ENCODE measurements at regions not wholly inside any gene's neighbourhood (a gene's known extent, or its start where the extent isn't known, plus 50 kb on each side); places are given as distances from the start of the nearest gene placed in this dataset.

DNA sequence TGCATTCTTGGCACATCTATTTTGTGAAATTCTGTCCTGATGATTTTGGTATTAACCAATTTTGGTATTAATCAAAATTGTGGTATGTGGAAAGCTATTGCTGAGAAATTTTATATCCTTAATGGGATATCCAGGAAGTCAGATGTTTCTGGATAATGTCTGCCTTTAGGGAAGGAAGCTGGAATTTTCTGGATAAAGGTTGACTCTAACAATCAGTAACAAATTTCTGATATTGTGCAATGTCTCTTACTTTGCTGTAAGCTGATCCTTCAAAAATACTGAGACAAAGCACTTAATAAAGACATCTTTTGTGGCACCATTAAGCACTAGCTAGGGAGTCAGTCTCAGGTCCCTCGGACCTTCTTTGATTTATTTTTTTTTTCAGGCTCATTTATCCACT lies 100.8 kb upstream of the UGP2 start:
- Mint-ChIP-seq H3K4me3 (ENCODE audit: unreplicated experiment) (no peak overlapping the region), H3K9me3 (ENCODE audit: unreplicated experiment) (no peaks in the 10 kb centered on the region), H3K4me1 (ENCODE audit: unreplicated experiment) (peaks cover 9% of the 10 kb centered on the region), H3K27ac (ENCODE audit: unreplicated experiment) (no peak overlapping the region), H3K27me3 (ENCODE audit: unreplicated experiment) (no peaks in the 10 kb centered on the region), H3K36me3 (ENCODE audit: low read depth, unreplicated experiment) (no peaks in the 10 kb centered on the region)
- TF ChIP-seq, protein P1, sequence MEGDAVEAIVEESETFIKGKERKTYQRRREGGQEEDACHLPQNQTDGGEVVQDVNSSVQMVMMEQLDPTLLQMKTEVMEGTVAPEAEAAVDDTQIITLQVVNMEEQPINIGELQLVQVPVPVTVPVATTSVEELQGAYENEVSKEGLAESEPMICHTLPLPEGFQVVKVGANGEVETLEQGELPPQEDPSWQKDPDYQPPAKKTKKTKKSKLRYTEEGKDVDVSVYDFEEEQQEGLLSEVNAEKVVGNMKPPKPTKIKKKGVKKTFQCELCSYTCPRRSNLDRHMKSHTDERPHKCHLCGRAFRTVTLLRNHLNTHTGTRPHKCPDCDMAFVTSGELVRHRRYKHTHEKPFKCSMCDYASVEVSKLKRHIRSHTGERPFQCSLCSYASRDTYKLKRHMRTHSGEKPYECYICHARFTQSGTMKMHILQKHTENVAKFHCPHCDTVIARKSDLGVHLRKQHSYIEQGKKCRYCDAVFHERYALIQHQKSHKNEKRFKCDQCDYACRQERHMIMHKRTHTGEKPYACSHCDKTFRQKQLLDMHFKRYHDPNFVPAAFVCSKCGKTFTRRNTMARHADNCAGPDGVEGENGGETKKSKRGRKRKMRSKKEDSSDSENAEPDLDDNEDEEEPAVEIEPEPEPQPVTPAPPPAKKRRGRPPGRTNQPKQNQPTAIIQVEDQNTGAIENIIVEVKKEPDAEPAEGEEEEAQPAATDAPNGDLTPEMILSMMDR (IDR thresholded peaks at IDR 0.05; ENCODE audit: unreplicated experiment), result no peak
- DNase-seq (ENCODE audit: low spot score), result no peak

DNA sequence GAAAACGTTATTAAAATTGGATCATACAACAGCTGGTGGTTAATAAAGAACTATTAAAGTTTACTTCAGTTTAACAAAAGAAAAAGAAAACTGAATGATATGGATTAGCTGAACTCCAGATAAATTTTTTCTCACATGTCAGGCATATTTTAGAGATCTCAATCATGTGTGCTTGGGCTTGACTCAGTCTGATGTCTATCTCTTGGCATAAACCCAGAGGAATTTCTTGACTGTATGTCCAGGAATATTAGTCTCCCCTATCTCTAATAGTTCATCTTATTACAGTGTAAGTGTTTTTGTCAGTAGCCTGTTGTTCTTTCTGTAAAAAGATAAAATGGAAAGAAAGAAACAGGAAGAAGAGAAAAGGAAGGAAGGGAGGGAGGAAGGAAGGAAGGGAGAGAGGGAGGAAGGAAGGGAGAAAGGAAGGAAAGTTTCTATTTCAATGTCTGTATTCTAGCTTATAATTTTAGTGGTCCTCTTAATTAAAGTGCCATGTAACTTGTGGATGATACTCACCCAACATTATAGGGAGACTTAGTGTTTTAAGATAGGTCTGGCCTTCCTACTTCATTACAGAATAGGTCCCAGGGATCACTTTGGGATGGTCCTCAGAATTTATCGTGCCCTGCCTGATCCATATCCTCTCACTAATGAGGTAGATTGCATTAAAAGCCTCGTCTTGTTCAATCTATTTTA lies 99.7 kb upstream of the UGP2 start:
- Mint-ChIP-seq H3K9me3 (ENCODE audit: unreplicated experiment) (no peaks in the 10 kb centered on the region), H3K27ac (ENCODE audit: unreplicated experiment) (no peak overlapping the region), H3K4me1 (ENCODE audit: unreplicated experiment) (peaks cover 9% of the 10 kb centered on the region), H3K27me3 (ENCODE audit: unreplicated experiment) (no peaks in the 10 kb centered on the region), H3K4me3 (ENCODE audit: unreplicated experiment) (no peak overlapping the region), H3K36me3 (ENCODE audit: low read depth, unreplicated experiment) (no peaks in the 10 kb centered on the region)
- DNase-seq (ENCODE audit: low spot score), result no peak
- TF ChIP-seq, protein P1 (IDR thresholded peaks at IDR 0.05; ENCODE audit: unreplicated experiment), result no peak

DNA sequence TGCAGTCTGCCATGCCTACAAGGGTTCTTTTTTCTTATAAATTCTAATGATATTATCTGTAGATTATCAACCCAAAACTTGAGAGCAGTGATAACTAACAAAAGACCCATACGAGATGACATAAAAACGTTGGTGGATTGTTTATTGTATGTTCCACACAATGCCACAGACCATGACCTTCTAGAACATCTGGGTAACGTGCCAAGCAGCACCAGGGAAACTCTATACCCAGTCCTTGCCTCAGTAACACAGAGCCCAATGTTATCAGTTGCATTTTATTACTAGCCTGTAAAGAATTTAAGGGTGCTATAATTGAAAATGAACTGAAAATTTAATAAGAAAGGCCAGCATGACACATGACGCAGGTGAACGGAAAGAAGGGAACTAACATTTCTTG lies 99.1 kb upstream of the UGP2 start:
- Mint-ChIP-seq H3K4me1 (ENCODE audit: unreplicated experiment) (peaks cover 9% of the 10 kb centered on the region), H3K27me3 (ENCODE audit: unreplicated experiment) (no peaks in the 10 kb centered on the region), H3K27ac (ENCODE audit: unreplicated experiment) (no peak overlapping the region), H3K4me3 (ENCODE audit: unreplicated experiment) (no peak overlapping the region), H3K36me3 (ENCODE audit: low read depth, unreplicated experiment) (no peaks in the 10 kb centered on the region), H3K9me3 (ENCODE audit: unreplicated experiment) (no peaks in the 10 kb centered on the region)
- no peak for DNase-seq (ENCODE audit: low spot score)
- TF ChIP-seq, protein P1 (IDR thresholded peaks at IDR 0.05; ENCODE audit: unreplicated experiment), result no peak

DNA sequence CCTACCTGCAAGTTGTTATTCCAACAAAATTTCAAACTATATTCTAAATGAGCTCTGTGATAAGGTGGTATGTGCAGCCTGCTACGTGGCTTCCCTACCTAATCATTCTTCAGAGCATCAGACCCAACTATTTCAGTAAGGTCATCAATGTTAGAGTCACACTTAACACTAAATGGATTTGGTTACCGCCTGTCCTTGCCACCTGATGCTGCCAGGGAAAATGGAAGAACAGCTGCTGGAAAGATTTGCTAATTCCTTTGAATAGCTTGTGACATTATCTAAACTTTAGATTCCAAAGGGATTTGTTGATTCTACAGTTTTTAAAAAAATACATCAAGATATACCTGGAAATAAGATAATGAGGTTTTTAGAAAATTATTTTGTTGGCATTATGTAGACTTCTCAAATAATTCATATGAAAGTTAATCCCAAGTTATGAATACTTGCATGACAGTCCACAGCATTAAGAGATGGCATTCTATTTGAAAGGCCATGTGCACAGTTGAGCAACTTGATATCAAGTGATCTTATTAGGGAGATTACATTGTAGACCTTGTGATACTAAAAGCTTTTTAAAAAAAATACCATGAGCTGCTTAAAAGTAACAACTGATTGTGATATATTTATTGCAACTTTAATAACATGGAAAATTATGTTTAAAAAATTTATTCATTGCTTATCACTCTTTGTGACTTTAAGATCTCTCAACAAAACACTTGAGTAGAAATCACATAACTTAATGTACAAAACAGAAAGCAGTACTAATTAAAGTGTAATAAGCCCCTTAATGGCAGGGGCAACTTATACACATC lies 98.3 kb upstream of the UGP2 start:
- no peak overlapping the region for H3K4me3 Mint-ChIP-seq (ENCODE audit: unreplicated experiment)
- TF ChIP-seq, protein P1 (IDR thresholded peaks at IDR 0.05; ENCODE audit: unreplicated experiment), result no peak
- H3K27me3 Mint-ChIP-seq (ENCODE audit: unreplicated experiment), result no peaks in the 10 kb centered on the region
- H3K27ac Mint-ChIP-seq (ENCODE audit: unreplicated experiment), result no peak overlapping the region
- peaks cover 9% of the 10 kb centered on the region for H3K4me1 Mint-ChIP-seq (ENCODE audit: unreplicated experiment)
- no peaks in the 10 kb centered on the region for H3K9me3 Mint-ChIP-seq (ENCODE audit: unreplicated experiment)
- H3K36me3 Mint-ChIP-seq (ENCODE audit: low read depth, unreplicated experiment), result no peaks in the 10 kb centered on the region
- DNase-seq (ENCODE audit: low spot score), result no peak

Data from endothelial cell (in vitro differentiated cells).